UCSD-AML1 (cell line): ENCODE measurements at regions not wholly inside any gene's neighbourhood (a gene's known extent, or its start where the extent isn't known, plus 50 kb on each side); places are given as distances from the start of the nearest gene placed in this dataset.

Experiments
- DNase-seq: peaks from one replicate; lab custom pipeline; 2025; ENCODE audit not compliant: unreplicated experiment; lab: John Stamatoyannopoulos, UW

- DNase-seq: no peak
Measured at GRCh38 chr4:155522201-155522600, 144.4 kb upstream of the GUCY1A1 start.

GRCh38 chr4:155521382-155521781, 144.6 kb upstream of the MAP9 start:
- no peak for DNase-seq

GRCh38 chr4:155515444-155516075, 138.8 kb upstream of the MAP9 start:
- no peak for DNase-seq

- no peak for DNase-seq
Measured at GRCh38 chr4:155514628-155515027, 137.9 kb upstream of the MAP9 start.

GRCh38 chr4:155512817-155513216, 136.1 kb upstream of the MAP9 start:
- DNase-seq: no peak

GRCh38 chr4:155512046-155512445, 135.3 kb upstream of the MAP9 start:
- no peak for DNase-seq

GRCh38 chr4:155510771-155511170, 134.0 kb upstream of the MAP9 start:
- DNase-seq: no peak

- no peak for DNase-seq
Measured at GRCh38 chr4:155509555-155509954, 132.8 kb upstream of the MAP9 start.

- DNase-seq: no peak
Measured at GRCh38 chr4:155506745-155507144, 130.0 kb upstream of the MAP9 start.

- DNase-seq: no peak
Measured at GRCh38 chr4:155505321-155505720, 128.6 kb upstream of the MAP9 start.

- no peak for DNase-seq
Measured at GRCh38 chr4:155497306-155497705, 120.5 kb upstream of the MAP9 start.

GRCh38 chr4:155496294-155496626, 119.5 kb upstream of the MAP9 start:
- no peak for DNase-seq

- DNase-seq: no peak
Measured at GRCh38 chr4:155495572-155496293, 119.0 kb upstream of the MAP9 start.

GRCh38 chr4:155494037-155494718, 117.4 kb upstream of the MAP9 start:
- no peak for DNase-seq

GRCh38 chr4:155491336-155492120, 114.8 kb upstream of the MAP9 start:
- no peak for DNase-seq

GRCh38 chr4:155489271-155489670, 112.5 kb upstream of the MAP9 start:
- DNase-seq: no peak

- no peak for DNase-seq
Measured at GRCh38 chr4:155488691-155489090, 111.9 kb upstream of the MAP9 start.

- DNase-seq: no peak
Measured at GRCh38 chr4:155487210-155487609, 110.4 kb upstream of the MAP9 start.

- DNase-seq: no peak
Measured at GRCh38 chr4:155481150-155481549, 104.4 kb upstream of the MAP9 start.

- DNase-seq: no peak
Measured at GRCh38 chr4:155479835-155480234, 103.1 kb upstream of the MAP9 start.

- no peak for DNase-seq
Measured at GRCh38 chr4:155478336-155478835, 101.6 kb upstream of the MAP9 start.
